PC-9 (cell line): ENCODE measurements at regions not wholly inside any gene's neighbourhood (a gene's known extent, or its start where the extent isn't known, plus 50 kb on each side); places are given as distances from the start of the nearest gene placed in this dataset.

Experiments used
- BruUV-seq: library from RNA; stranded (reverse); fragments of 400-500 nt; replicated peaks from 2 replicates; lab custom pipeline; 2021; lab: Mats Ljungman, UMichigan
- CTCF ChIA-PET: fragments of 300-600 bp; sonication (Branson Sonifier 250); formaldehyde crosslinking; loops from one replicate; lab custom pipeline; 2022; ENCODE audit warnings: antibody characterized with exemption; lab: Charles Lee
- POLR2A ChIA-PET: fragments of 300-600 bp; sonication (Branson Sonifier 250); formaldehyde crosslinking; loops from one replicate; lab custom pipeline; 2022; ENCODE audit warnings: antibody characterized with exemption; ENCODE audit not compliant: unreplicated experiment; lab: Charles Lee
- DNase-seq, 2 experiments: peaks; one replicate each; pipeline versions ENCODE4 v3.0.0 to v3.0.0-alpha.2; 2015 to 2022; ENCODE audit warnings: mixed read lengths in 1 of 2
- H2AFZ ChIP-seq: fragments of 200-600 bp; sonication (generic); 2 replicates; pipeline ENCODE4 v1.8.1; 2017; ENCODE audit warnings: antibody characterized with exemption
- H3F3A ChIP-seq: fragments of 200-600 bp; sonication (generic); 2 replicates; pipeline ENCODE4 v1.8.1; 2017; ENCODE audit warnings: antibody characterized with exemption, mild to moderate bottlenecking, low read depth; ENCODE audit not compliant: insufficient read depth
- H3K27ac ChIP-seq: fragments of 200-600 bp; sonication (generic); 2 replicates; pipeline ENCODE4 v1.6.1; 2016; ENCODE audit warnings: mixed run types
- H3K27me3 ChIP-seq: fragments of 200-600 bp; sonication (generic); 2 replicates; pipeline ENCODE4 v1.6.1; 2016; ENCODE audit warnings: low read depth, mixed run types; ENCODE audit not compliant: insufficient read depth
- H3K36me3 ChIP-seq: fragments of 200-600 bp; sonication (generic); 2 replicates; pipeline ENCODE4 v1.6.1; 2016; ENCODE audit warnings: low read depth, mixed run types
- H3K4me1 ChIP-seq: fragments of 200-600 bp; sonication (generic); replicated peaks from 2 replicates; pipeline ENCODE4 v1.6.1; 2016; ENCODE audit warnings: mixed run types; ENCODE audit not compliant: insufficient read depth
- H3K4me2 ChIP-seq: fragments of 200-600 bp; sonication (generic); 2 replicates; pipeline ENCODE4 v1.6.1; 2017; ENCODE audit warnings: mixed run types
- H3K4me3 ChIP-seq: fragments of 200-600 bp; sonication (generic); 2 replicates; pipeline ENCODE4 v1.6.1; 2016; ENCODE audit warnings: mixed run types
- H3K79me2 ChIP-seq: fragments of 200-600 bp; sonication (generic); 2 replicates; pipeline ENCODE4 v1.6.1; 2017; ENCODE audit warnings: low read depth, mixed run types
- H3K9me2 ChIP-seq: fragments of 200-600 bp; sonication (generic); 2 replicates; pipeline ENCODE4 v1.8.1; 2017; ENCODE audit warnings: mild to moderate bottlenecking; ENCODE audit not compliant: insufficient read depth
- H3K9me3 ChIP-seq: fragments of 200-600 bp; sonication (generic); 2 replicates; pipeline ENCODE4 v1.8.1; 2016; ENCODE audit warnings: low read depth; ENCODE audit not compliant: insufficient read depth
- H4K20me1 ChIP-seq: fragments of 200-600 bp; sonication (generic); 2 replicates; pipeline ENCODE4 v1.8.1; 2017; ENCODE audit not compliant: insufficient read depth
- CTCF ChIP-seq: fragments of 200-600 bp; sonication (generic); conservative IDR thresholded peaks from 2 replicates; pipeline ENCODE4 v1.6.1; 2017; ENCODE audit warnings: mixed run types, antibody characterized with exemption, mild to moderate bottlenecking, moderate library complexity
- EZH2 ChIP-seq: fragments of 200-600 bp; sonication (generic); IDR thresholded peaks from 2 replicates; pipeline ENCODE4 v1.8.0; 2017; ENCODE audit warnings: antibody characterized with exemption, low read depth
- intact Hi-C: fragments of 100-400 bp; cut with micrococcal nuclease; formaldehyde crosslinking; loops from one replicate; pipeline ENCODE4 v1.10.0; 2022; ENCODE audit not compliant: unreplicated experiment

GRCh38 chr2:14817848-14818247 is 185.3 kb downstream of the LRATD1 start:
- Histone ChIP-seq H3K36me3 (no peaks in the 10 kb centered on the region), H3K9me3 (peaks cover 2% of the 10 kb centered on the region; the same call in 1 of the 2 replicates), H2AFZ (no peak overlapping the region), H3K4me2 (no peak overlapping the region), H3K79me2 (no peaks in the 10 kb centered on the region), H3K27ac (no peak overlapping the region), H3K4me1 (no peaks in the 10 kb centered on the region), H3K27me3 (no peaks in the 10 kb centered on the region), H3F3A (no peaks in the 10 kb centered on the region), H3K4me3 (no peak overlapping the region), H4K20me1 (no peaks in the 10 kb centered on the region), H3K9me2 (no peaks in the 10 kb centered on the region)
- ChIA-PET CTCF (no interaction called here), POLR2A (no interaction called here)
- intact Hi-C loops = no loop called here
- no peak for TF ChIP-seq CTCF
- TF ChIP-seq EZH2 = no peak
- no peak for DNase-seq
- BruUV-seq = no TSS peak

- Histone ChIP-seq H3K36me3 (no peaks in the 10 kb centered on the region), H2AFZ (no peak overlapping the region), H3K4me3 (no peak overlapping the region), H3K9me2 (no peaks in the 10 kb centered on the region), H3F3A (peaks cover 9% of the 10 kb centered on the region; the same call in 1 of the 2 replicates), H3K4me1 (peaks cover 25% of the 10 kb centered on the region), H4K20me1 (no peaks in the 10 kb centered on the region), H3K4me2 (peak overlapping the region; percentile 48), H3K79me2 (no peaks in the 10 kb centered on the region), H3K27me3 (no peaks in the 10 kb centered on the region), H3K27ac (peak overlapping the region; percentile 60), H3K9me3 (0 out of 2 replicates have a peak, but pooled peaks cover 4% of the 10 kb centered on the region)
- intact Hi-C loops = no loop called here
- ChIA-PET POLR2A (no interaction called here), CTCF (no interaction called here)
- TF ChIP-seq CTCF = no peak
- TF ChIP-seq EZH2 = no peak
- BruUV-seq = no TSS peak
- DNase-seq = peak; percentile 3 to 65
Observed at GRCh38 chr2:14826518-14826917, 194.0 kb downstream of the LRATD1 start.

- Histone ChIP-seq H4K20me1 (no peaks in the 10 kb centered on the region), H3K27me3 (no peaks in the 10 kb centered on the region), H3K36me3 (no peaks in the 10 kb centered on the region), H2AFZ (no peak overlapping the region), H3K4me2 (peak overlapping the region; percentile 48), H3F3A (peaks cover 9% of the 10 kb centered on the region; the same call in 1 of the 2 replicates), H3K4me1 (peaks cover 25% of the 10 kb centered on the region), H3K79me2 (no peaks in the 10 kb centered on the region), H3K9me3 (0 out of 2 replicates have a peak, but pooled peaks cover 4% of the 10 kb centered on the region), H3K9me2 (no peaks in the 10 kb centered on the region), H3K27ac (peak overlapping the region; percentile 60), H3K4me3 (no peak overlapping the region)
- POLR2A ChIA-PET = no interaction called here
- DNase-seq = peak in 1 of 2 experiments; percentile 80
- no TSS peak for BruUV-seq
- intact Hi-C loops = no loop called here
- CTCF ChIA-PET = no interaction called here
- TF ChIP-seq CTCF = no peak
- no peak for TF ChIP-seq EZH2
Observed at GRCh38 chr2:14827226-14828023, 194.9 kb downstream of the LRATD1 start.
